H9 (cell line): ENCODE measurements at regions not wholly inside any gene's neighbourhood (a gene's known extent, or its start where the extent isn't known, plus 50 kb on each side); places are given as distances from the start of the nearest gene placed in this dataset.
A peak's percentile ranks its signal among the peaks of the same experiment; 100 is the strongest.

Source experiments
- DNase-seq: peaks from one replicate; pipeline ENCODE4 v3.0.0-alpha.2; 2017
- H2AFZ ChIP-seq: one replicate; pipeline ENCODE4 v1.6.1; 2013; ENCODE audit warnings: mild to moderate bottlenecking, low read length, control low read depth, moderate library complexity
- H2AK5ac ChIP-seq: 2 replicates; pipeline ENCODE4 v1.6.1; 2013; ENCODE audit warnings: low read length, control low read depth, mixed read lengths; ENCODE audit not compliant: insufficient read length
- H2BK120ac ChIP-seq: one replicate; pipeline ENCODE4 v1.6.1; 2013; ENCODE audit warnings: low read depth, mild to moderate bottlenecking, low read length, control low read depth, inconsistent platforms; ENCODE audit not compliant: poor library complexity, severe bottlenecking
- H2BK12ac ChIP-seq: 2 replicates; pipeline ENCODE4 v1.6.1; 2013; ENCODE audit warnings: low read length, control low read depth, mixed read lengths, low read depth; ENCODE audit not compliant: insufficient read length
- H2BK15ac ChIP-seq: 2 replicates; pipeline ENCODE4 v1.6.1; 2013; ENCODE audit warnings: low read depth, low read length, control low read depth
- H2BK20ac ChIP-seq: one replicate; pipeline ENCODE4 v1.6.1; 2013; ENCODE audit warnings: low read depth, mild to moderate bottlenecking, low read length, control low read depth, inconsistent platforms; ENCODE audit not compliant: poor library complexity, severe bottlenecking
- H2BK5ac ChIP-seq: 2 replicates; pipeline ENCODE4 v1.6.1; 2013; ENCODE audit warnings: low read length, control low read depth, mixed read lengths; ENCODE audit not compliant: insufficient read length
- H3K14ac ChIP-seq: 2 replicates; pipeline ENCODE4 v1.6.1; 2013; ENCODE audit warnings: low read length, control low read depth; ENCODE audit not compliant: insufficient read depth
- H3K18ac ChIP-seq: 2 replicates; pipeline ENCODE4 v1.6.1; 2013; ENCODE audit warnings: low read depth, mild to moderate bottlenecking, mixed read lengths, low read length, control low read depth; ENCODE audit not compliant: insufficient read length
- H3K23ac ChIP-seq: 2 replicates; pipeline ENCODE4 v1.6.1; 2013; ENCODE audit warnings: low read length, control low read depth, mixed read lengths, low read depth; ENCODE audit not compliant: insufficient read length
- H3K23me2 ChIP-seq: 2 replicates; pipeline ENCODE4 v1.6.1; 2013; ENCODE audit warnings: low read depth, mild to moderate bottlenecking, mixed read lengths, low read length, control low read depth; ENCODE audit not compliant: insufficient read length, poor library complexity, severe bottlenecking
- H3K27ac ChIP-seq: 2 replicates; pipeline ENCODE4 v1.5.1; 2013; ENCODE audit warnings: low read length, control low read depth, mixed read lengths, low read depth; ENCODE audit not compliant: insufficient read length
- H3K27me3 ChIP-seq: 2 replicates; pipeline ENCODE4 v1.6.1; 2013; ENCODE audit warnings: low read length, control low read depth, inconsistent platforms; ENCODE audit not compliant: insufficient read depth
- H3K4ac ChIP-seq: 2 replicates; pipeline ENCODE4 v1.6.1; 2013; ENCODE audit warnings: low read depth, mild to moderate bottlenecking, control low read depth, inconsistent platforms, low read length, moderate library complexity
- H3K4me1 ChIP-seq: 2 replicates; pipeline ENCODE4 v1.6.1; 2013; ENCODE audit warnings: low read length, control low read depth, inconsistent platforms; ENCODE audit not compliant: insufficient read depth
- H3K4me2 ChIP-seq: 2 replicates; pipeline ENCODE4 v1.6.1; 2013; ENCODE audit warnings: low read length, control low read depth, mixed read lengths; ENCODE audit not compliant: insufficient read length, insufficient read depth
- H3K56ac ChIP-seq: 2 replicates; pipeline ENCODE4 v1.6.1; 2013; ENCODE audit warnings: low read depth, mild to moderate bottlenecking, mixed read lengths, low read length, control low read depth; ENCODE audit not compliant: insufficient read length
- H3K79me1 ChIP-seq: 2 replicates; pipeline ENCODE4 v1.6.1; 2013; ENCODE audit warnings: low read depth, mild to moderate bottlenecking, moderate library complexity, low read length, control low read depth, inconsistent platforms; ENCODE audit not compliant: insufficient read depth, poor library complexity, severe bottlenecking
- H3K79me2 ChIP-seq: 2 replicates; pipeline ENCODE4 v1.6.1; 2013; ENCODE audit warnings: low read length, control low read depth, inconsistent platforms; ENCODE audit not compliant: insufficient read depth
- H3K9ac ChIP-seq: 2 replicates; pipeline ENCODE4 v1.6.1; 2013; ENCODE audit warnings: low read length, control low read depth, mixed read lengths; ENCODE audit not compliant: insufficient read length; ENCODE audit errors: extremely low read depth
- H3K9me3 ChIP-seq: one replicate; pipeline ENCODE4 v1.6.1; 2013; ENCODE audit warnings: low read depth, low read length, inconsistent platforms; ENCODE audit not compliant: control insufficient read depth
- H3T11ph ChIP-seq: one replicate; pipeline ENCODE4 v1.6.1; 2013; ENCODE audit warnings: mild to moderate bottlenecking, low read length, control low read depth, inconsistent platforms
- H4K20me1 ChIP-seq: one replicate; pipeline ENCODE4 v1.6.1; 2013; ENCODE audit not compliant: control insufficient read depth, insufficient read length, insufficient read depth
- H4K5ac ChIP-seq: 2 replicates; pipeline ENCODE4 v1.6.1; 2013; ENCODE audit warnings: low read depth, mild to moderate bottlenecking, mixed read lengths, low read length, control low read depth; ENCODE audit not compliant: insufficient read length
- H4K8ac ChIP-seq: replicated peaks from 2 replicates; pipeline ENCODE4 v1.6.1; 2013; ENCODE audit warnings: low read length, control low read depth, mixed read lengths, low read depth; ENCODE audit not compliant: insufficient read length
- H4K91ac ChIP-seq: 2 replicates; pipeline ENCODE4 v1.6.1; 2013; ENCODE audit warnings: low read depth, mild to moderate bottlenecking, moderate library complexity, mixed read lengths, low read length, control low read depth; ENCODE audit not compliant: insufficient read length
- H3K27ac Mint-ChIP-seq, 3 experiments: 2 replicates in 2 of 3; 3 replicates in 1 of 3; pipeline ENCODE4 v1.8.0; 2020 to 2021; ENCODE audit warnings: mixed read lengths in 3 of 3, mild to moderate bottlenecking in 1 of 3, moderate library complexity in 1 of 3
- H3K27me3 Mint-ChIP-seq: 2 replicates; pipeline ENCODE4 v1.8.0; 2021; ENCODE audit warnings: low read depth, mild to moderate bottlenecking, moderate library complexity, mixed read lengths
- H3K36me3 Mint-ChIP-seq, 3 experiments: 2 replicates in 2 of 3; 3 replicates in 1 of 3; pipeline ENCODE4 v1.8.0; 2020 to 2021; ENCODE audit warnings: low read depth in 3 of 3, mixed read lengths in 3 of 3; ENCODE audit not compliant: insufficient read depth in 1 of 3
- H3K4me1 Mint-ChIP-seq, 2 experiments: 2 replicates each; pipeline ENCODE4 v1.8.0; 2020; ENCODE audit warnings: mixed read lengths in 2 of 2
- H3K4me3 Mint-ChIP-seq, 2 experiments: 2 replicates in 1 of 2; 3 replicates in 1 of 2; pipeline ENCODE4 v1.8.0; 2020 to 2021; ENCODE audit warnings: mild to moderate bottlenecking in 2 of 2, mixed read lengths in 2 of 2, moderate library complexity in 1 of 2
- H3K9me3 Mint-ChIP-seq, 2 experiments: 2 replicates in 1 of 2; 3 replicates in 1 of 2; pipeline ENCODE4 v1.8.0; 2020; ENCODE audit warnings: mild to moderate bottlenecking in 2 of 2, mixed read lengths in 2 of 2, moderate library complexity in 1 of 2
- WGBS: extraction: QIAGEN DNeasy Blood & Tissue Kit; methylation state at CpG from one replicate; pipeline ENCODE4 v1.1.7; 2013; ENCODE audit warnings: missing lambda C conversion rate, low lambda C conversion rate, mixed read lengths; ENCODE audit not compliant: insufficient read length; ENCODE audit errors: extremely low coverage; 5-methylcytosine and 5-hydroxymethylcytosine counted together
- TF ChIP-seq, protein P1 (sequence below): fragments of 200-600 bp; sonication (generic); conservative IDR thresholded peaks from 3 replicates; pipeline ENCODE4 v1.8.0; 2021; ENCODE audit warnings: antibody characterized with exemption, mild to moderate bottlenecking

DNA sequence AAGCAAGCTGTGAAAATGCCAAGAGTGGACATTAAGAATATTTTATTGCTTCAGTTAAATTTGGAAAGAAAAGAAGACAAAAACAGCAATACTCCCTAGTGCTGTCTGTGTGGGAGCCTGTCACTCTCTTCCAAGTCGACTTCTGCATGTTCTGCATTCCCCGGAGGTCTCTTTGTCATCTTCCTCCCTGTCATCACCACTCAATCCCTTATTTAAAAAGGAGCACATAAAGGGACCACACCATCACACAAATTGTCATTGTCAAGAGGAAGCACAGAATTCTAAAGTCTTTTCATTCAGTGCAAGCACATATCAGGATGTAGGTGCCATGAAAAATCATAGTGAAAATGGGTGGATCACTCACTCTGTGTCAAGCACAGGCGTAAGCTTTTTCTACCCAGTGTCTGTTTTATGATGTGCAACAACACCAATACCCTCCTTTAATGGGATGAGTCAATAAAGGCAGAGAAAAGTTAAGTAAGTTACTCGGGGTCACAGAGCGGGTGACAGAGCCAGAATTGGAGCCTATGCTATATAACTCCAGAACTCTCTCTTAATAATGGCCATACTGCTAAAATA, 222.4 kb upstream of the HNMT start:
- WGBS, result no CpG with 5 or more reads among the region's 5 CpGs
- no peak overlapping the region for H3K4ac ChIP-seq
- H3K9ac ChIP-seq, result no peak overlapping the region
- peaks cover 4 to 9% of the 10 kb centered on the region in 2 experiments; a peak in 4 of 5 replicates for H3K9me3 Mint-ChIP-seq
- no peak overlapping the region for H3K4me3 Mint-ChIP-seq
- no peak overlapping the region for H3K23ac ChIP-seq
- no peak overlapping the region for H3K18ac ChIP-seq
- H2AK5ac ChIP-seq, result no peak overlapping the region
- no peaks in the 10 kb centered on the region for H4K20me1 ChIP-seq
- no peaks in the 10 kb centered on the region for H3K27me3 ChIP-seq
- no peaks in the 10 kb centered on the region for H3K23me2 ChIP-seq
- peak overlapping the region in 1 of 3 experiments; percentile 55; a peak in 1 of 7 replicates for H3K27ac Mint-ChIP-seq
- H3K14ac ChIP-seq, result no peak overlapping the region
- H4K91ac ChIP-seq, result no peak overlapping the region
- no peak overlapping the region for H2AFZ ChIP-seq
- H2BK15ac ChIP-seq, result no peak overlapping the region
- no peak overlapping the region for H2BK120ac ChIP-seq
- H3K56ac ChIP-seq, result no peak overlapping the region
- peaks cover 24 to 26% of the 10 kb centered on the region in 2 experiments for H3K4me1 Mint-ChIP-seq
- no peak overlapping the region for H2BK20ac ChIP-seq
- H3K36me3 Mint-ChIP-seq, result peaks cover 0 to 5% (median 0%) of the 10 kb centered on the region in 3 experiments; a peak in 1 of 7 replicates
- DNase-seq, result no peak
- no peak overlapping the region for H3K4me2 ChIP-seq
- no peaks in the 10 kb centered on the region for H3K27me3 Mint-ChIP-seq
- H3K9me3 ChIP-seq, result no peaks in the 10 kb centered on the region
- no peak overlapping the region for H3T11ph ChIP-seq
- no peaks in the 10 kb centered on the region for H3K79me2 ChIP-seq
- no peaks in the 10 kb centered on the region; the same call in 1 of the 2 replicates for H3K4me1 ChIP-seq
- no peak overlapping the region for H3K27ac ChIP-seq
- TF ChIP-seq, protein P1, sequence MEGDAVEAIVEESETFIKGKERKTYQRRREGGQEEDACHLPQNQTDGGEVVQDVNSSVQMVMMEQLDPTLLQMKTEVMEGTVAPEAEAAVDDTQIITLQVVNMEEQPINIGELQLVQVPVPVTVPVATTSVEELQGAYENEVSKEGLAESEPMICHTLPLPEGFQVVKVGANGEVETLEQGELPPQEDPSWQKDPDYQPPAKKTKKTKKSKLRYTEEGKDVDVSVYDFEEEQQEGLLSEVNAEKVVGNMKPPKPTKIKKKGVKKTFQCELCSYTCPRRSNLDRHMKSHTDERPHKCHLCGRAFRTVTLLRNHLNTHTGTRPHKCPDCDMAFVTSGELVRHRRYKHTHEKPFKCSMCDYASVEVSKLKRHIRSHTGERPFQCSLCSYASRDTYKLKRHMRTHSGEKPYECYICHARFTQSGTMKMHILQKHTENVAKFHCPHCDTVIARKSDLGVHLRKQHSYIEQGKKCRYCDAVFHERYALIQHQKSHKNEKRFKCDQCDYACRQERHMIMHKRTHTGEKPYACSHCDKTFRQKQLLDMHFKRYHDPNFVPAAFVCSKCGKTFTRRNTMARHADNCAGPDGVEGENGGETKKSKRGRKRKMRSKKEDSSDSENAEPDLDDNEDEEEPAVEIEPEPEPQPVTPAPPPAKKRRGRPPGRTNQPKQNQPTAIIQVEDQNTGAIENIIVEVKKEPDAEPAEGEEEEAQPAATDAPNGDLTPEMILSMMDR, result no peak
- H4K8ac ChIP-seq, result no peak overlapping the region
- H3K79me1 ChIP-seq, result no peaks in the 10 kb centered on the region
- no peak overlapping the region for H2BK12ac ChIP-seq
- no peak overlapping the region for H2BK5ac ChIP-seq
- H4K5ac ChIP-seq, result no peak overlapping the region
